NK-92 treated with Interleukin-12 subunit alpha and Interleukin-12 subunit beta, amount 100 ng/mL, for 24 hours (cell line): ENCODE measurements at regions not wholly inside any gene's neighbourhood (a gene's known extent, or its start where the extent isn't known, plus 50 kb on each side); places are given as distances from the start of the nearest gene placed in this dataset.

ENCODE experiments used
- DNase-seq: peaks from one replicate; lab custom pipeline; 2025; lab: John Stamatoyannopoulos, UW

- DNase-seq: no peak
Measured at GRCh38 chr4:65120287-65120686, 550.0 kb downstream of the EPHA5 start.

- DNase-seq: no peak
Measured at GRCh38 chr4:65102419-65102818, 567.9 kb downstream of the EPHA5 start.

- DNase-seq: no peak
Measured at GRCh38 chr4:65096630-65097029, 573.7 kb downstream of the EPHA5 start.

GRCh38 chr4:65089666-65090065 lies 580.6 kb downstream of the EPHA5 start:
- DNase-seq: no peak

- DNase-seq: no peak
Measured at GRCh38 chr4:65083076-65083475, 587.2 kb downstream of the EPHA5 start.

- no peak for DNase-seq
Measured at GRCh38 chr4:65071564-65071963, 598.7 kb downstream of the EPHA5 start.

GRCh38 chr4:65069177-65069576 lies 601.1 kb downstream of the EPHA5 start:
- DNase-seq: no peak

- no peak for DNase-seq
Measured at GRCh38 chr4:65066106-65066505, 604.2 kb downstream of the EPHA5 start.

GRCh38 chr4:65063601-65064000 lies 606.7 kb downstream of the EPHA5 start:
- no peak for DNase-seq

GRCh38 chr4:65050786-65051185 lies 619.5 kb downstream of the EPHA5 start:
- no peak for DNase-seq

- DNase-seq: no peak
Measured at GRCh38 chr4:65046192-65047133, 623.8 kb downstream of the EPHA5 start.

- no peak for DNase-seq
Measured at GRCh38 chr4:65033899-65034298, 624.6 kb upstream of the TECRL start.

- DNase-seq: no peak
Measured at GRCh38 chr4:65028592-65028991, 619.3 kb upstream of the TECRL start.

- DNase-seq: no peak
Measured at GRCh38 chr4:65023883-65024670, 614.8 kb upstream of the TECRL start.

GRCh38 chr4:65023081-65023480 lies 613.8 kb upstream of the TECRL start:
- DNase-seq: no peak

- no peak for DNase-seq
Measured at GRCh38 chr4:65021737-65022136, 612.5 kb upstream of the TECRL start.

GRCh38 chr4:65021149-65021548 lies 611.9 kb upstream of the TECRL start:
- no peak for DNase-seq

GRCh38 chr4:65019775-65020174 lies 610.5 kb upstream of the TECRL start:
- DNase-seq: no peak

GRCh38 chr4:65018313-65018712 lies 609.1 kb upstream of the TECRL start:
- DNase-seq: no peak

- no peak for DNase-seq
Measured at GRCh38 chr4:65014078-65014477, 604.8 kb upstream of the TECRL start.

GRCh38 chr4:65007841-65008439 lies 598.7 kb upstream of the TECRL start:
- no peak for DNase-seq

GRCh38 chr4:64975177-64975576 lies 565.9 kb upstream of the TECRL start:
- DNase-seq: no peak

GRCh38 chr4:64969081-64969480 lies 559.8 kb upstream of the TECRL start:
- no peak for DNase-seq
